ENCODE measurements at regions not wholly inside any gene's neighbourhood (a gene's known extent, or its start where the extent isn't known, plus 50 kb on each side); places are given as distances from the start of the nearest gene placed in this dataset.

- no peak for DNase-seq (ENCODE audit: low read depth)
Observed at GRCh38 chr11:38296211-38296776, 1698.3 kb upstream of the RAG2 start.

- no peak for DNase-seq (ENCODE audit: low read depth)
Observed at GRCh38 chr11:38282718-38283117, 1684.7 kb upstream of the RAG2 start.

- DNase-seq (ENCODE audit: low read depth) = no peak
Observed at GRCh38 chr11:38278457-38279141, 1680.6 kb upstream of the RAG2 start.

DNA sequence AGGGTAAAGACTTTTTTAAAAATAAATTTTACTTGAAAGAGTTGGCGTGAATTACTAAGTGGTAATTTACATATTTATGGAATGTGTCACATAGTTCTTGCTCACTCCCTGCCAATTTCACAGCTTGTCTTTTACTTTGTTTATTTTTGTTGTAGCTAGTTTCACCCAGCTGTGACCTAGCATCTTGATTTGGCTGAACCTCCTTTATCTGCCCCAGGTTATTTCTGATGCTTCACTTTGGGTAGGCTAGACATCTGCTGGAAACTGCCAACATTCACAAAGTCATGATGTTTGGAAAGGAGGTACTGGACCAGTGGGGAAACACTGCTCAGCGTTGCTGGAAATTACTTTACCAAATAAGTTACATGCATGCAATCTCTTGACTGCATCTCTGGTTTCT lies 1676.0 kb upstream of the RAG2 start:
- no peak for DNase-seq (ENCODE audit: low read depth)

DNA sequence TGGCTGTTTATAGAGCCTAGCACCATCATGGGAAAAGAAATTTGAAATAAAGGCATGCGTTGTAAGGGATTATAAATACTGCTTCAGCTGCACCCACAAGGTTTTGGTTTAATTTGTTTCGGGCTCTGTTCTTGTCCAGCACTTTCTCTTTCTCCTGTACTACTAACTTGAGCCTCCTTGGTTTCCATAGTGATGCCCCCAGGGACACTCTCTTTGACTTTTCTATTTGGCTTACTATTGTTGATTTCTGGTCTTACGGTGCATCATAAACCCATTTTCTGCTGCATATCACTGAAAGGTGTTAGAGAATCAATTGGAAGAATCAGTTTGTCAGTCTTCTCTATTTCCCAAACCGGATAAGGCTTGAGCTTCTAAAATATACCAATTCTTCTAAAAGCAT lies 1674.3 kb upstream of the RAG2 start:
- no peak for DNase-seq (ENCODE audit: low read depth)

GRCh38 chr11:38266691-38267090 lies 1668.7 kb upstream of the RAG2 start:
- DNase-seq (ENCODE audit: low read depth) = no peak

- DNase-seq (ENCODE audit: low read depth) = no peak
Observed at GRCh38 chr11:38256436-38256835, 1658.4 kb upstream of the RAG2 start.

- DNase-seq (ENCODE audit: low read depth) = no peak
Observed at GRCh38 chr11:38254913-38255312, 1656.9 kb upstream of the RAG2 start.

DNA sequence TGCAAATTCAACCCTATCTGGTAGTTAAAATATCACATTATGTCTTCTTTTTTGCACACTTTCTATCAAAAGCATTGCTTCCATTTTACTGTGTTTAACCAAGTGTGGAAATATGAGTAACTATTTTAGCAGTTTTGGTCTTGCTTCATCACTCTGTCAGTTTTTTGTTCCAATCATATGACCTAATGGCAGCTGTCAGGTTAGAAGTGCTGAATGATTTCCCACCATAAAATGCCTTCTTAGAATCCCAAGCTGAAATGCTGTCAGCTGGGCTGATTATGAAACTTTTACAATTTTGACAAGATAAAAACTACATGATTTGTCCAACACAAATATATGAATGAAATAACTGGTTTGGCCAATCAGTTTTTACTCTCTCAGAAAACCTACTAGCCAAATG lies 1654.6 kb upstream of the RAG2 start:
- DNase-seq (ENCODE audit: low read depth) = peak; percentile 15

GRCh38 chr11:38246451-38246850 lies 1648.4 kb upstream of the RAG2 start:
- DNase-seq (ENCODE audit: low read depth) = no peak

DNA sequence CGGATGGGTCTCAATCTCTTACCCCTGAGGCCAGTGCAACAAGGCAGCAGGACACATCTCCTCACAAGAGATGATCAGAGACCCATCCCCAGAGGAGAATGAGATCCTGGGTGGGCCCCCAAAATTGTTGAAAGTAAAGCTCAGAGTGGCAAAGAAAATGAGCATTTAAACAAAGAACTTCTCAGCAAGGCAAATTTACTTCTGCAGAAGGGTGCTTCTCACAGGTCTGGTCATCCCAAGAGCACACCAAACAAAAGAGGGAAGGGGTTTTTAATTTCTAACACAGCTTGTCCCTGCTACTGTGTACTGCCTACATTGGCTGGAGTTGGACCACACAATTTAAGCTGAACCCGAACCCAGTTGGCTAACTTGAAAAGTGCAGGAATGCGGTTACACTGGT lies 1628.6 kb upstream of the RAG2 start:
- DNase-seq (ENCODE audit: low read depth) = no peak

DNA sequence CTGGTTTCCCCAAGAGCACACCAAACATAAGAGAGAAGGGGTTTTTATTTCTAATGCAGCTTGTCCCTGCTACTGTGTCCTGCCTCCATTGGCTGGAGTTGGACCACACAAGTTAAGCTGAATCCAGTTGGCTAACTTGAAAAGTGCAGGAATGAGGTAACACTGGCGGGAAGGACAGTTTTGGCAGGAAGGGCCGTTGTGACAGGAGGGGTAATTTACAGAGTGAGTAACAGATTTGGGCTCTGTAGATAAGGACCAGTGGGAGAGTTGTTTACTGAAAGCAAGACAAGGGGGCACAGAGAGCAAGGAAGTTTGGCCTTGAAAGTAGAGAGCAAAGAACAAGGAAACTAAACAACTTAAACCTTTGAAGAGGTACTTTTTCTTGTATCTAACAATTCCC lies 1623.3 kb upstream of the RAG2 start:
- peak; percentile 15 for DNase-seq (ENCODE audit: low read depth)

DNA sequence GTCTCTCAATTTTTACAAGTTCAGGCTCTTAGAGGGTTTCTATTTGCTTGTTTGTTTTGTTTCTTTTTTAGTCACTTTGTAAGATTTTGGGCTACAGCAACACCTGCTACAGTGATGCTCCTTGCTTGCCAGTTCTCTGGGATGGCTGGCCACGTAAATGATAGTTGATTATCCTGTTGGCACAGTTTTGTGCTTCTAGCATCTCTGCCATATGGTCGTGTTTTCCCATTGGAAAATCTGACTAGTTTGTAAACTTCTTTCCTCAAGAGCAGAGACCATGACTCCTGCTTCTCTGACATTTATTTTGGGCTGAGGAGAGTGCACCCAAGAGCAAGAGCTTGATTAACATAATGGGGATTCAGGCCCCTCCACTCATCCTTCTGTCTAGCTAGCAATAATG lies 1621.6 kb upstream of the RAG2 start:
- DNase-seq (ENCODE audit: low read depth) = no peak

DNA sequence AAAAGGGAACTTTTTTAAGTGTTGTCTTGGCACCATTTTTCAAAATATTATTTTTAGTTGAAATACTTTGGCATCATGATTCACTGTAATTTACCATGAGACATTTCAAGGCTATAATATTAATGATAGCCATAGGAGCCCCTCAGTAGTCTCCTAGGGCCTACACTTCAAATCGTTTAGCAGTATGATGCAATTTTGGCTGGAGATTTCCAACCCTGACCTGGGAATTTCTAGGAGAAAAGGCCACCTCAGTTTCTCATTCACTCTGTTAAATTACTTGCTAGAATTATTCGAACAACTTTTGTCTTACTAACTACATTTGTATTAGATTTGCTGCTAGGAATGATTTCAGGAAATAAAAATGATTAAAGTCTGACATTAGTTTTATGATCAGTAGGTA lies 1610.9 kb upstream of the RAG2 start:
- no peak for DNase-seq (ENCODE audit: low read depth)

DNA sequence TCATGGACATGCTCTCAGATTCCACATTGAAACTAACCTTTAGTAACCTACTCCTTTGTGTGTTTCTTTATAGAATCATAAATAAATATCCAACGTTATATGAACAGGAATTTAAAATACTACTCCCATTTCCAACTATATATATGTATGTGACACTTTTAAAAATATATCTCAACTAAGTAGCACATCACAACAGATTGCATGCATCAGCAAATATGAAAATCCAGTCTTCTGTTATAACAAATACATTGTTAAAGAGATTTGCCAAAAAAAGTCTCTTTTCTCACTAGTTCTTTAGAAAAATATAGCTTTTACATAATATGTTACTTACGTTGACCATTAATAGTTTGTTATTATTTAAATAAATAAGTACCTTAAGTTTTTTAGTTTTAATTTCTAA lies 1608.6 kb upstream of the RAG2 start:
- no peak for DNase-seq (ENCODE audit: low read depth)

- DNase-seq (ENCODE audit: low read depth) = no peak
Observed at GRCh38 chr11:38191101-38191500, 1593.1 kb upstream of the RAG2 start.

DNA sequence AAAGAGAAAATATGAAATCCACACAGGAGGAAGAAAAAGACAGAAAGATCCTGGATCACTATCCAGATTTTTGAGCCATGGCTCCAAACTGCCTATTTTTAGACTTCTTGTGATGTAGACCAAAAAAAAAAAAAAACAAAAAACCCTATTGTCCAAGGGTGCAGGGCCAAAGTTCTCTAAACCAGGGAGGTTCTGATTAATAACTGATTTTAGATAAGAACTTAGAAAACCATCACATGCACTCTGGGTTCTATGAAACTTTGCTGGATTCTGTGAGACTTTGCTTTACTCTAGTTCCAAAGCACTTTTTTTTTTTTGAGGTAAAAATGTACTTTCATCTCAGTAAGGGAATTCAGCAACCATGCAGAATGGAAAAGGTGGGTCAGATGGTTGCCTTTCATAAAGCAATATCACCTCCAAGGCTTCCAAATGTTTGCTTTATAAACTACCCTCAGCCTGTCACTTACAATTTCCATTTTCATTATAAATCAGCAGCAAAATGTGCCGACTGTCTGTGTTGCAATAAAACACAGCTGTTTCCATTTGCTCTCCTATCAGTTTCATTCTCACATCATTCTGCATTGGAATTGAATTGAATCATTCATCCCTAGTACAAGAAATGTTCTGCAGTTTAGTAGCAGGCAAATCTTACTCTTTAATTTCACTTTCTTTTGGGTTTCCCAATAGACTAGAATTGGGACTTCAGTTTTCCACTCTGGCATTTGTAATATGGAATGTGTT lies 1584.3 kb upstream of the RAG2 start:
- no peak for DNase-seq (ENCODE audit: low read depth)

GRCh38 chr11:38176686-38177322 lies 1578.8 kb upstream of the RAG2 start:
- no peak for DNase-seq (ENCODE audit: low read depth)

DNA sequence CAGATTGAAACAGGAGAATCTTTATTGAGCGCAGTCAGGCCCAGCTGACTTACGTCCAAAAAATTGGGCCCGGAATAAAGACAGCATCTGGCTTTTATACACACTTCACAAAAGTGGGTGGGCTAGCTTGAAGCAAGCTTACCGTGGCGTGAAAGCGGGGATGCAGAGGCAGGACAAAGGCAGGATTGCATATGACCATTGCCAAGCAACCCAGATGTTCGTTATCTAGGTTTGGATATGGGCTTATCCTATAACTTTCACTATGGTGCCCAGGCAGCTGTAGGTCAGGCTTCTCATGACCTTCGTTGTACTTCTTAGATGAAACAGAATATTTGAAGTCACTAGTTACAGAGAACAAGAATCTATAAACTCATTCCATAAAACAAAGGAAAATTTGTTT lies 1575.6 kb upstream of the RAG2 start:
- DNase-seq (ENCODE audit: low read depth) = no peak

DNA sequence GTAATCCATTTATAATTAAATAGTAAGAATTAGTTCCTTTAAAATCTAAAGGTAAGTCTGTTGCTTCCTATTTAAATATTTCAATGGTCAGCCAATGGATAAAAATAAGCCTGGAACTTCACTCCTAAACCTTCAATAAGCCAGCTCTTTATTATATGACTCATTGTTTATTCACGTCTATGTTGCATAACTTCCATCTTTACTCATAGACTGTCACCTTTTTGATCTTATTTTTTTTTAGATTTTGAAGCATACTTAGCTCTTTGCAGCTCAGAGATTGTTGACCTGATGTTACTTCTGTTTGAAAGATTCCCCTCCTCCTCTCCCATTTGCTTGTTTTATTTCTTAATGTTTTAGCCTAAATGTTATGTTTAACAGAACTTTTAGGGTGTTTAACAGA lies 1571.2 kb upstream of the RAG2 start:
- DNase-seq (ENCODE audit: low read depth) = peak; percentile 68

- peak; percentile 22 for DNase-seq (ENCODE audit: low read depth)
Observed at GRCh38 chr11:38163526-38163925, 1565.5 kb upstream of the RAG2 start.

GRCh38 chr11:38160433-38160832 lies 1562.4 kb upstream of the RAG2 start:
- no peak for DNase-seq (ENCODE audit: low read depth)

GRCh38 chr11:38159038-38159437 lies 1561.0 kb upstream of the RAG2 start:
- DNase-seq (ENCODE audit: low read depth) = no peak

Measured in amniotic epithelial cell (primary cell).